Activated T-cell treated with anti-CD3 and anti-CD28 coated beads for 1 hour (primary cell): ENCODE measurements at regions not wholly inside any gene's neighbourhood (a gene's known extent, or its start where the extent isn't known, plus 50 kb on each side); places are given as distances from the start of the nearest gene placed in this dataset.
"Not testable (repeated sequence)": the region's sequence is repeated elsewhere in the genome, so short reads cannot be mapped to it uniquely, and the experiment has no call there.

Experiments used
- DNase-seq: peaks from one replicate; pipeline ENCODE4 v3.0.0-alpha.2; 2020; ENCODE audit warnings: low read depth

- DNase-seq, result no peak
These were observed 242.9 kb upstream of the TRPM3 start for GRCh38 chr9:71364186-71364955.

GRCh38 chr9:71363286-71363961 lies 242.0 kb upstream of the TRPM3 start:
- DNase-seq, result no peak

DNA sequence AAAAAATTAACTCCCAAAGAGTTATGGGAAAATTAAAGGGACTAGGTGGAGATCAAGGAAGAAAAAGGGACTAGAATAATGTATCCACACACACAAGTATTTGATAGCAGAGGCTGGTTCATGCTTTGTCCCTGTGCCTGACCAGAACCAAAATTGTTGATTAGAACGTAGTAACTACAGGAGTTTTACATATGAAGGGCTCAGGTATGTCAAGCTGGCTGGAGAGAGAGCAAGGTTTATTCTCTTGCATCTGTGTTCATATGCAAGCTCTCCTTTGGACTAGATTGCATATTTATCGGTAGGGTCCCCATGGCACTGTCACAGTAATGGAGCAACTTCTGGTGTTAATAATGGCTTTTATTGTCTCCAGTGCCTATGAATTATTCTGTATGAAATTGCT lies 239.9 kb upstream of the TRPM3 start:
- DNase-seq, result no peak

DNA sequence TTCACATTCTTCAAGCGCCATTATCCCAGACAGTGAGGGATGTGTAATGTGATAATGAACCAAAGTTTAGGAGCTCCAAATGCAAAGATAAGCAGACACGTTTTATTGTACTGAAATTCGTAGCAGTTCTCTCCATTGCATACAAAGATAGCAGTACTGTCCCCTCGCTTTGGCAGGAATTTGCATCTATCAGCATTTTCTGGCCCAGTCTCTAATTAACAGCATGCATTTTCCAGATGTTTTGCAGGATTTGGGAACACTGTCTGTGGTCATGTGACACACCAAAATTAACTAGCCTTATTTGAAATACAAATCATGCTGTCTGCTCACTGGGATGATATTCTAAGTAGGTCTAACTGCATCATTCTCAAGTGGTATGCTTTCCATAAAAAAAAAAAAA lies 235.9 kb upstream of the TRPM3 start:
- no peak for DNase-seq

DNA sequence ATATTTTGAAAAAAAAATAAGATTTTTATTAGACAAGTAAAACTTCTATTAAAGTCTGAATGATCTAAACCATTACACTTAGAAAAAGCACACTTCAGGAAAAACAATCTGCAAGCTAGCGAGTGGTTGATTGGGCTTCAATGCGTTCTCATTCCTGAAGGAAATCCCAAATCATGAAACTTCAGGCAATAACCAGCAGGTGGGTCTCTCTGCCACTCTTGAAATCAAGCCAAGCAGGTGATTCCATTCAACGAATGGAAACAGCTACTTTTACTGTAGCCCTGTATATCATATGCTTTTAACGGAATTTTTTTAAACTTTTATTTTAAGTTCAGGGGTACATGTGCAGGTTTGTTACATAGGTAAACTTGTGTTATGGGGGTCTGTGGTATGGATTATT lies 234.5 kb upstream of the TRPM3 start:
- no peak for DNase-seq

DNA sequence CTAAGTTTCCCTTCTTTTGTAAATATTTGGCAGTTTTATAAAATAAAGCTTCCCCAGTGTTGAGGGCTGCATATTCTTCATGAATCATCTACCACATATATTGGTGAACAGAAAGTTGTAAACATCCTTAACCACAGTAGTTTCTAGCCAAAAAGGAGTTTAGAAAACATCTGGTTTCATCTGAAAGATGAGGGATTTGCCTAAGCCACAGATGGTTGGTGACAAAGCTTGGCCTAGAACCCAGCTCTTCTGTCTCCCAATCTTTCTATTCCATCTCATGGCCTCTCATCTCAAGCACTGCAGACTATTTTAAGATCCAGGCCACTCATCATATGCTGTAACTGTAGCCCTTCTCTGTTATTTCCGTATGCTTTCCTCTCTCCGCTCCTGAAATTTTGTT lies 232.3 kb upstream of the TRPM3 start:
- no peak for DNase-seq

DNA sequence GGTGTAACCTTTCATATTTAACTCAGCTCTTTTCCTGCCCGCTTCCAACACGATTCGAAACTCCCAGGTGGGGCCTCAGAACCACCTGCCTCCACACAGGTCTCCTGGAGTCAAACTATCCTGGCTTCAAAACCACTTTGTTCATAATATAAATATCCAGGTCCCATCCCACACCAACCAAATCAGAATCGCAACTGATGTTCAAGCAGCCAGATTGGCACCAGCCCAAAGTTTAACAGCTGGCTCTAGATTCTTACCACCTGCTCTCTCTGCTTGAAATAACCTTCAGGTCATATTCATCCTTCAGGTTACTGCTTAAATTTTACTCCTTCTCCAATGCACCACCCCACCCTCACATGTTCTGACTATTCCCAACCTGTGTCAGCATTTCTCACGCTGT lies 231.4 kb upstream of the TRPM3 start:
- DNase-seq, result no peak

DNA sequence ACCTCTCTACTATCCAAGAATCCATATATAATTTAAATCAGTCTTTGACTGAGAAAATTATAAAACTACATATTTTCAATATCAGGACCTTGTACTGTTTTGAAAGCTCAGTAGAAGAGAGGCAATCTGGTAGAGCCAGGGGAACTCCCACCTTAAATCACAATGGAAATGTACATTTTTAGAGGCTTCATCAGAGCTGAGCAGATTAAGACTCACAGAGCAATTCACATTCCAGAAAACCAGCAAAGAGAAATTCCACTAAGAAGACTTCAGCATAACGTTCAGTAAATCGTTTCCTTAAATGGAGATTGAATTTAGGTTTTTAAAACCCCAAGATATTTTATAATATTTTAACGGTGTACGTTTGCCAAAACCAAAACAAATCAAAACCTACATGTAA lies 227.8 kb upstream of the TRPM3 start:
- DNase-seq, result no peak

DNA sequence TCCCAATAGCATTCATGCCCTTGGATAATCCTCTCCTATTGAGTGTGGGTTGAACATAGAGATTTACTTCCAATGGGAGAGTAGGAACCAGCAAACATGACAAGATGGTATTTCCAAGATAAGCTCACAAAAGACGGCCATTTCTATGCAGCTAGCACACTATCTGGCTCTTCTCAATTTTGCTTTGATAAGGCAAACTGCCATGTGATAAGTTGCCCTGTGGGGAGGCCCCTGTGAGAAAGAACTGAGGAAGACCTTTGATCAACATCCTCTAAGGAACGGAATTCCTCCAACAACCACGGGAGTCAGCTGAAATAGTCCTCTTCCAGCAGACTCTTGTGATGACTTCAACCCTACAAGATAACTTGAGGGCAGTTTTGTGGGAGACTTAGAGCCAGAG lies 211.9 kb upstream of the TRPM3 start:
- no peak for DNase-seq

GRCh38 chr9:71331603-71332002 lies 210.2 kb upstream of the TRPM3 start:
- no peak for DNase-seq

DNA sequence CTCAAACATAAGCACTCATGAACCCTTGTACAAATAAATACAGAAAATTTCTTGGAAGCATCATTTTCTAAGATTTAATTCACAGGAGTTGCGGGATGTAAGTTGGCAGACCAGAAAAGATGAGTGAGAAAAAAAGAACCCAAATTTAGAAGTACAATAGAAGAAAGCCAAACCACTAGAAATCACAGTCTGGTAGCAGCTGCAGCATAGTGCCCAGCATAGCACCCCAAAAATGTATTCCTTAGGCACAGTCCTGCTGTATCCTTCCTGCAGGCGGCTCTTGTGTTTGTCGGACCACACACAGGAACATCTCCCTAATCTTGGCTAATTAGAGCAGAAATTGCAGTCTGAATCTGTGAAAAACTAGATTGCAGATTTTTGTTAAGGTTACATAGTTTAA lies 208.5 kb upstream of the TRPM3 start:
- no peak for DNase-seq

DNA sequence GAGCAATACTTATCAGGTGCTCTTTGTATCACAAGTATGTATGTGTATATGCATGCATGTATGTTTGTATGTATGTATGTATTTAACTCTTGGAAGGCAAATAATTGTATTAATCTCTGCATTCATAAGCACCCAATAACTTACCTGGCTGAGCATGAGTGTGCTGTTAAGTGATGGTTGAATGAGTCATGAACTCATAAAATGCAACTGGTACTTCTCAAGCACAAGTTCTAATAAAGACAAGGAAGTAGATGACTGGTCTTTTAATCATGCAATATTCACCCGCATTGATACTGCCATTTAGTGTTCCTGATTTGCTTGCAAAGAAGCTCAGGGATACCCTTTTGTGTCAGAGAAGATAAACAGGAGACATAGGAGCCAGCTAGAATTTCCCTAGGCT lies 204.9 kb upstream of the TRPM3 start:
- no peak for DNase-seq

DNA sequence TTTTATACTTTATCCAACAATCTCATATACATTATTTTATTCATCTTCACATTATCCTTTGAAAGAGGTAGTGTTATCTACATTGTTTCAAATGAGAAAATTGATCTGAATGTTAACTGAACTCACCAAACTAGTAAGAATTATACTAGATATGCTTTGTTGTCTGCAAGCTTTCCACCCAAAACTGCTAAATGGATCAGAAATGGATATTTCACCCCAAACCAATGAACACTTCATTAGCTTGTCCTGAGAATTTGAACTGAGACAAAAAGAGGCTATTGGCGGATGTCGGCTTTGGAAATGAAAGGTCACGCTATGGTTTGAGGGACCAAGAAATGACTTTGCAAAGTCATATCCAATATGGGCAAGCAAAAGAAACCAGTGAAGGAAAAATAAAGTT lies 201.9 kb upstream of the TRPM3 start:
- no peak for DNase-seq

DNA sequence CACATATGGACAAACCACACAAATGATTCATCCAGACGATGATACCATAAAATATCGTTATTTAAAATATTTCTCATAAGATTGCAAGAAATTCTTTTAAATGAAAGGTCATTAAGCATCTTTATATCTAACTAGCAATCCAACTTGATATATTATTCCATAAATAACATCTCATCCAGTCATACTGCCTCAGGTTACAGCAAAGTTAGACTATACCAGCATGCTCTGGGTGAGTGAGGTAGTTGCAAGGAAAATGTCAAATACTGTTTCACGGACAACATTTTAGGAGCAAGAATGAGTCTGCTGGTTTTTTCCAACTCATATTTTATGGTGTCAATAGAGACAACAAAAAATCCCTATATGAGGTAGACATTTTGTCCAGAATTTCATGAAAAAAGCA lies 200.9 kb upstream of the TRPM3 start:
- DNase-seq, result no peak

GRCh38 chr9:71308454-71308853 lies 187.0 kb upstream of the TRPM3 start:
- no peak for DNase-seq

- DNase-seq, result no peak
These were observed 184.7 kb upstream of the TRPM3 start for GRCh38 chr9:71306134-71306533.

DNA sequence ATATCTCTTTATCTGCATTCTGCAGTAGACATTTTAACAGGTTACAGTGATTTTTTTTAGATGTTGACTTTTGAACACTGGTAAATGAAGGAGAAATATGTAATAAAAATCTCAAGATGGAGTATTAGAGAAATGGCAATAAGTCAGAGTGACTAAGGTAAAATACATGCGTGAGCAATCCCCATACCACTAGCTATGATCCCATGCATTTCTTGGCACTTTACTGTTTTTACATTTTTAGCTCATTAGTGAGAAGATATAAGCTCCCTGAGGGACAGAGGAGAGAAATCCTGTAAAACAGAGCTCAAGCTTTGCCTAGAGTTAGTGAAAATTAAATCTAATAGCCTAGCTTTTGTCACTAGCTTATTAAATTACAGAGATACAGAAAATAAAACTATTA lies 181.9 kb upstream of the TRPM3 start:
- DNase-seq, result no peak

- no peak for DNase-seq
These were observed 181.4 kb upstream of the TRPM3 start for GRCh38 chr9:71302776-71303175.

GRCh38 chr9:71295928-71296327 lies 174.5 kb upstream of the TRPM3 start:
- no peak for DNase-seq

DNA sequence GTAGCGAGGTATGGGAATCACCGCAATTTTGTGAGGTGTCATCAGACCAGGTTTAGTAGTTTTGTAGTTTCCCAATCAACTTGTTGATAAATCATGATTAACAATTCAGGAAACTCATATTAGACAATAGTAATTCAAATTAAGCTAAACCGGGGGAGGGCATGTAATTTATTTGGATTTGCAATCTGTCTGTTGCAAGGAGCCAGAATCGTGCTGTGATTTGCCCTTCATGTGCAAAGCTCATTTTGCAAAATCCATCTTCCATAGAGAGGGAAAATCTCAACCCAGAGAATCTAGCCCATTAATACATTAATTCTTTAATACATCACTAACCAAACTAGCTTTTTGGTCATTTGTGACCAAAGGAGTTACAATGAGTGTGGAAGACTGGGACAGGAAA lies 164.7 kb upstream of the TRPM3 start:
- no peak for DNase-seq

GRCh38 chr9:71285191-71285656 lies 163.8 kb upstream of the TRPM3 start:
- DNase-seq, result no peak

GRCh38 chr9:71282116-71282515 lies 160.7 kb upstream of the TRPM3 start:
- DNase-seq, result not testable (repeated sequence)

DNA sequence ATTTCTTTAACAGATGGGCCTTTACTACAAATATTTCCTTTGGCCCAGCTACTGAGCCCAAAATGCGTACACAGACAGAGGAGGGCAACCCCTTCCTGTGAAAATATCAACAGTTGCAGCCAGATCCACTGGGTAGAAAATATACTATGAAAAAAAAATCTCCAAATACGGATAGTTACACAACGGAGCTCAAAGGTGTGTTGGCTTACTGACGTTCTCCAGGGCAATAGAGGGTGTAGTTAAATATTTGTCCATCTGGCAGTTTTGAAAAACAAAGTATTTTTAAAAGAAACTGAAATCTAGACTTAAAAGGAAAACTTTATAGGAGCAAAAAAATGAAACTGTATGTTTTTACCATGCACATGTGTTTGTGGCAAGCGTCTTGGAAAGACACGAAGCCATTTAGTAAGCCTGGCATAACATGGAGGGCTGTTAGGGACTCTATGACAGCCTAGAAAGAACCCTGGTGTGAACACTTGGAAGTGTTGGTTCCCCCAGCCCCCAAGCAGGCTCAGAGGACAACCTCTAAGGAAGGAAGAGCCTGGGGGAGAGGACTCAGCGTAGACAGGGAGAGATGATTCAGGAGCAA lies 157.8 kb upstream of the TRPM3 start:
- DNase-seq, result no peak
